HG03097 (cell line): ENCODE measurements at regions not wholly inside any gene's neighbourhood (a gene's known extent, or its start where the extent isn't known, plus 50 kb on each side); places are given as distances from the start of the nearest gene placed in this dataset.

Experiments used
- ATAC-seq: cut with Tn5 transposase; IDR thresholded peaks from one replicate; pipeline ENCODE4 v1.9.1; 2021; ENCODE audit not compliant: unreplicated experiment, low FRiP score

DNA sequence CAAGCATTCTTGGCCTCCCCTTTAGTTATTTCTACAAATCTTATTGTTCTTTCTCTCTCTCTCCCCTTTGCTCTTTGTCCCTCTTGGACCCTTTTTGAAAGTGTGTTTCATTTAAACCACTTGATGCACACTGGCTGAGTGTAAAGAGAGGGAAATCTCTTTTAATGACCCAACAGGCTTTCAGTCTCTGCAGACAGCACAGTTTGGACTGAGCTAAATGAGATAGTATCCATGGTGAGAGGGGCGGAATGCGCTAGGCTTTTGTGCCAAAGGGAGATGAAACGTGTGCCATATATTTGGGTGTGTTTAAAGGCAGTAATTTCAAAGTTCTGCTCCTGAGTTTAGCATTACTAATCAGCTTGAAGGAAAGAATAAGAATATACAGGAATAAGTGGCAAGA, 184.9 kb downstream of the PCSK1 start:
- no peak for ATAC-seq

GRCh38 chr5:96247708-96248107, 185.3 kb downstream of the PCSK1 start:
- no peak for ATAC-seq

DNA sequence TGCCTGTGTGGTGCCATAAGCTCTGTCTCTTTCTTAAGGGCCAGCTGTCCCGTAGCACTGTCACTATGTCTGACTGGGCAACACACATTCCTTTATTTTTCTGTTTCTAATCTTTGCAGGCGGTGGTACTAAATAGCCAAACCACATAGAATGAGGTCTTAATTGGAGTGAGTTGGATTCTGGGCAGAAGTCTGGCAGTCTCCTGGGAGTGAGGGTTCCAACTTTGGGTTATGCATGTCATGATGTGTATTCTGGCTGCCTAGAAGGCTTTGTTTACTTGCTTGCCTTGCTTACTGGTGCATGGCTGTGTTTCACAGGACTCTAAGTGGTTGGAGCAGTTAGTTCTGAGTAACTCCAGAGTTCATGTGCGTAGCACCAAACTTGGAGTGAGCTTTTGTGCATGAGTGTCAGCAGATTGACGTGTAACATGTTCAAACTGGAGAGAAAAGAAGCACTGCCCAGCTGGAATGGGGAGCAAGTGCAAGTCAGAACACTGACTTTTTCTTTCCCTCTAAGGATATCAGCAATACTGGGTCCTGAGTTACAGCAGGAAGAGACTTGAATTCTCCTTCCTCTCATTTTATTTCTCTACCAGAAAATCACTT, 185.8 kb downstream of the PCSK1 start:
- no peak for ATAC-seq

- no peak for ATAC-seq
These were observed 187.6 kb downstream of the PCSK1 start for GRCh38 chr5:96245140-96246091.

- ATAC-seq = no peak
These were observed 188.4 kb downstream of the PCSK1 start for GRCh38 chr5:96244696-96245095.

GRCh38 chr5:96243862-96244261, 189.2 kb downstream of the PCSK1 start:
- ATAC-seq = no peak

- ATAC-seq = no peak
These were observed 189.8 kb downstream of the PCSK1 start for GRCh38 chr5:96243203-96243602.

GRCh38 chr5:96242571-96242970, 190.5 kb downstream of the PCSK1 start:
- ATAC-seq = no peak

GRCh38 chr5:96236831-96237230, 196.2 kb downstream of the PCSK1 start:
- ATAC-seq = no peak

- no peak for ATAC-seq
These were observed 197.0 kb downstream of the PCSK1 start for GRCh38 chr5:96236051-96236450.

DNA sequence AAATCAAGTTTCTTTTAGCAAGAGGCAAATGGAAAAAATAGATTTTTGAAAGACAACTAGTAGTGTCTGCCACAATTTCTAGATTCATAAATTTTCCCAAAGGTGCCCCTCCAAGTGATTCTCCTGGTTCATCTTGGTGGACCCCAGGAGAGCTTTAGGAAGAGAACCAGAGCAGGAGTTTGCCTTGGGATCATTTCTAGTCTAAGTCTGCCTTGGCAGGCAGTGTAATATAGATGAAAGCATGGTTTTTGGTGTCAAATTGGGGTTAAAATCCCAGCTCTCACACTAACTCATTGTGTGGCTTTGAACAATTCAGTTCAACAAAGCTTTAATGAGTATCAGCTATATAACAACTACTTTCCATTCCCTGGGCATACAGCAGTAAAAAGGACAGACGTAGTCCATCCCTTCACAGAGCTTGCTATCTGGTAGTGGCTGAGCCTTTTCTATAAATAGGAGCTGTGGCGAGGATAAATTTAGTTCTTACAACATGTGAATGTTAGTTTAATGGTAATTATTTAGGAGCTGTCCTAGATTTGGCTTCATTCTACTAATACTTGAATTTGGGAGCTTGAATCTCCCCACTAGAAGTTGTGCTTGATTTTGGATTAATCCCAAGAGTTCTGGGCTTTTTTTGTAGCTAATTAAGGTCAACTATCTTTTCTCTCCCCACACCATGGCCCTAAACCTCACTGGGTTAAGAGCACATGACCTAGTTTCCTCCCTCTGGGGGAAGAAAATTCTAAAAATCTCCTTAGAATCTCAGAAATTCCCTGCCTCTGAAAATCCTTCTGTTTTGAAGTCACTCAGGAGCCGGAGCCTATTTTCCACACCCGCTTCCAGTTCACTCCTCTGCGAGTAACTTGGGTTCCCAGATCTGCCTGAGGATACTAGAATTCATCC, 197.8 kb downstream of the PCSK1 start:
- ATAC-seq = no peak

- no peak for ATAC-seq
These were observed 200.4 kb downstream of the PCSK1 start for GRCh38 chr5:96232602-96233001.

GRCh38 chr5:96229188-96229587, 203.9 kb downstream of the PCSK1 start:
- ATAC-seq = no peak

DNA sequence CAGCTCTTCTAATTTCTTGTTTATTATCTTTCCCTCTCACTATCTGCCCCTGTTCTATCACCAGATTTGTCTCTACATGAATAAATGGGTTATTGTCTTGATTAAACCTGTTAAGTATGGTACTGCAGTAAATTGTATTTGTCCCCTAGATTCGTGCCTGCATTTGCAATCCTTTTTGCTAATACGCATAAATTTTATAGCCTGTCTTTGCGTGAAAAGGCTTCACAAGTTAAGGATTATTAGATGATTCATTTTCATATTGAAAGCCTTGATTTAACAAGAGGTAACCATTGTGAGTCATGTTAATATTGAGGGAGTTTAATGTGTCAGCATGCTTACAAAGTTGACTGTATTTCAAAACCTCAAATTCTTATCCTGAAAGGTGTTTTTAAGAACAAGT, 204.6 kb downstream of the PCSK1 start:
- no peak for ATAC-seq

- ATAC-seq = no peak
These were observed 205.1 kb downstream of the PCSK1 start for GRCh38 chr5:96227957-96228356.

DNA sequence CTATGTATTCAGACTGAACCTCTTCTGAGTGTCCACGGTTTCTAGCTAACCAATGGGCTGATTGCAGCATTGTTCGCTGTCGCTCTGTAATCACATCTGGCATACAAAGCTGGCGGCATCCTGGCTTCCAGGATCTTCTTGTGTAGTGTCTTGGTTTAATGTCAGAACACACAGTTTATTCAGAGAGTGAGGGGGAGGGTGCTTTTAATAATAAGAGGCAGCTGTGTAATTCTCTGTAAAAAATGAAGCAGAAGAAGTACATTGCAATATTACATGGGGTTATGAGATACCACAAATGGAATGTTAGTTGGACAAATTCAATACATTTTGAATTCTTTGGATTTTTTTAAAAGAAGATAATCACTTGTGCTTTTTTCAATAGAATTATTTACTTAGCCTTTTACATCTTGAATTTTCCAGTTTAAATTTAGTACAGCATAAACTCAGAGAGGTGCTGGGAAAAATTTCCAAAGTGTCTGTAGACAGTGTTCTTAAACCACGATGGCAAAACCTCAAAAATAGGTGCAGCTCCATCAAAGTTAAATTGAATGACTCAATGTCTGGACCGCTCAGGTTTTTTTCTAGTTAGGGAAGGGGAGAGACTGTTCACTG, 206.0 kb downstream of the PCSK1 start:
- no peak for ATAC-seq

DNA sequence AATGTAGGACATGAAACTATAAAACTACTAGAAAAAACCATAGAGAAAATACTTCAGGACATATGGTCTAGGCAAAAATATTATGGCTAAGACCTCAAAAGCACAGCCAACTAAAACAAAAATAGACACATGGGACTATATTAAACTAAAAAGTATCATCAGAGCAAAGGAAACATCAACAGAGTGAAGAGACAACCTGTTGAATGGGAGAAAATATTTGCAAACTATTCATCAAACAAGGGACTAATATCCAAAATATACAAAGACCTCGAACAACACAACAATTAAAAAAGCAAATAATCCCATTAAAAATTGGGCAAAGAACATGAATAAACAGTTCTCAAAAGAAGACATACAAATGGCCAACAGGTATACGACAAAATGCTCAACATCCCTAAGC, 210.9 kb downstream of the PCSK1 start:
- ATAC-seq = no peak

- no peak for ATAC-seq
These were observed 212.2 kb downstream of the PCSK1 start for GRCh38 chr5:96220610-96221390.

GRCh38 chr5:96219580-96220281, 213.3 kb downstream of the PCSK1 start:
- ATAC-seq = no peak
